Erythroblast (primary cell): ENCODE measurements at regions not wholly inside any gene's neighbourhood (a gene's known extent, or its start where the extent isn't known, plus 50 kb on each side); places are given as distances from the start of the nearest gene placed in this dataset.

ENCODE experiments used
- GATA1 ChIP-seq: IDR thresholded peaks from 2 replicates; pipeline ENCODE4 v1.6.1; 2011; ENCODE audit warnings: low read depth, mild to moderate bottlenecking, control low read depth, low read length, moderate library complexity
- POLR2A ChIP-seq: IDR thresholded peaks from 2 replicates; pipeline ENCODE4 v1.6.1; 2011; ENCODE audit warnings: mild to moderate bottlenecking, low read length

GRCh38 chr1:163737261-163737660, 415.5 kb downstream of the NUF2 start:
- TF ChIP-seq POLR2A (no peak), GATA1 (no peak)
